Uterus (tissue), 2 donors: ENCODE measurements at regions not wholly inside any gene's neighbourhood (a gene's known extent, or its start where the extent isn't known, plus 50 kb on each side); places are given as distances from the start of the nearest gene placed in this dataset.

Experiments
- CTCF ChIP-seq, 4 experiments: fragments of 200-600 bp in 2 of 4; fragments of 450-650 bp in 2 of 4; sonication (generic) in 2 of 4; IDR thresholded peaks; one replicate each; pipeline ENCODE4 v1.5.1; 2016 to 2019; ENCODE audit warnings: antibody characterized with exemption in 4 of 4, mild to moderate bottlenecking in 2 of 4, moderate library complexity in 1 of 4
- POLR2A ChIP-seq, 2 donors: fragments of 450-650 bp; IDR thresholded peaks; one replicate each; pipeline ENCODE4 v1.6.1; 2016; ENCODE audit warnings: antibody characterized with exemption in 2 of 2, mild to moderate bottlenecking in 1 of 2, moderate library complexity in 1 of 2

GRCh38 chr10:9339716-9340115 is 1285.2 kb downstream of the GATA3 start:
- no peak for TF ChIP-seq CTCF (IDR thresholded peaks at IDR 0.05)
- no peak for TF ChIP-seq POLR2A (IDR thresholded peaks at IDR 0.05)
